ENCODE measurements at regions not wholly inside any gene's neighbourhood (a gene's known extent, or its start where the extent isn't known, plus 50 kb on each side); places are given as distances from the start of the nearest gene placed in this dataset.

- Histone ChIP-seq H3K23ac (ENCODE audit: insufficient read length) (no peak overlapping the region), H2AFZ (ENCODE audit: low read length) (no peak overlapping the region), H3K79me1 (ENCODE audit: low read depth, low read length) (no peaks in the 10 kb centered on the region), H4K5ac (ENCODE audit: insufficient read length, low read depth, low read length) (no peak overlapping the region), H3K14ac (ENCODE audit: insufficient read length) (no peak overlapping the region), H3K9me3 (ENCODE audit: insufficient read depth in 2 of 2, low read depth in 1 of 2, low read length in 1 of 2) (no peaks in the 10 kb centered on the region), H3K23me2 (ENCODE audit: low read depth, low read length) (no peaks in the 10 kb centered on the region), H2AK5ac (ENCODE audit: low read depth, low read length) (no peak overlapping the region), H3K27me3 (replicated peaks in 1 of 4; ENCODE audit: control insufficient read depth in 3 of 4, extremely low read depth in 1 of 4, insufficient read depth in 3 of 4, low read length in 3 of 4) (no peaks in the 10 kb centered on the region), H4K91ac (replicated peaks; ENCODE audit: insufficient read length, low read length) (no peak overlapping the region), H2BK12ac (ENCODE audit: low read depth, low read length) (no peak overlapping the region), H3K36me3 (ENCODE audit: control insufficient read depth in 2 of 4, insufficient read depth in 4 of 4, low read length in 3 of 4) (no peaks in the 10 kb centered on the region), H3K4me3 (ENCODE audit: extremely low read depth in 1 of 4, insufficient read depth in 2 of 4, low read depth in 3 of 4, low read length in 4 of 4) (no peak overlapping the region), H4K20me1 (replicated peaks in 1 of 2; ENCODE audit: control insufficient read depth in 1 of 2, insufficient read depth in 2 of 2, low read length in 2 of 2) (no peaks in the 10 kb centered on the region), H3K4me1 (replicated peaks in 1 of 4; ENCODE audit: control insufficient read depth in 3 of 4, insufficient read depth in 4 of 4, low read length in 3 of 4) (no peaks in the 10 kb centered on the region), H3K79me2 (ENCODE audit: control insufficient read depth in 1 of 2, insufficient read depth in 2 of 2, low read length in 2 of 2) (no peaks in the 10 kb centered on the region), H3K4ac (replicated peaks; ENCODE audit: insufficient read length, low read depth, low read length) (no peak overlapping the region), H3K18ac (ENCODE audit: extremely low read depth, low read length) (no peak overlapping the region), H2BK5ac (ENCODE audit: low read depth, low read length) (no peak overlapping the region), H4K8ac (ENCODE audit: extremely low read depth, insufficient read depth, low read length) (no peak overlapping the region), H2BK120ac (replicated peaks; ENCODE audit: low read depth, low read length) (no peak overlapping the region), H2BK15ac (ENCODE audit: low read length) (no peak overlapping the region), H3K4me2 (ENCODE audit: insufficient read depth in 1 of 2, low read depth in 2 of 2, low read length in 2 of 2) (no peak overlapping the region), H3K9ac (replicated peaks in 1 of 4; ENCODE audit: extremely low read depth in 1 of 4, low read depth in 3 of 4, low read length in 3 of 4) (no peak overlapping the region), H2BK20ac (ENCODE audit: low read length) (no peak overlapping the region), H3K27ac (ENCODE audit: low read depth, low read length) (no peak overlapping the region), H3K56ac (replicated peaks; ENCODE audit: insufficient read length, low read depth, low read length) (no peak overlapping the region)
- CTCF ChIA-PET (ENCODE audit: partially characterized antibody), result no interaction called here
- WGBS, 2 experiments (ENCODE audit: extremely low coverage in 1 of 2, insufficient coverage in 1 of 2, insufficient read length in 1 of 2, insufficient replicate concordance in 2 of 2, low coverage in 1 of 2, low lambda C conversion rate in 2 of 2, missing lambda C conversion rate in 1 of 2), result 89% methylated on average over 4 of the region's 4 CpGs; no CpG with 5 or more reads in 1 of the 2 experiments
- POLR2A ChIA-PET (ENCODE audit: partially characterized antibody), result no interaction called here
- no peak for FAIRE-seq
- no peak for DNase-seq (ENCODE audit: low read depth in 1 of 2, low spot score in 2 of 2)
- TF ChIP-seq EP300 (IDR thresholded peaks at IDR 0.05; ENCODE audit: borderline replicate concordance in 1 of 2, low read depth in 2 of 2, low read length in 2 of 2) (no peak), JUND (IDR thresholded peaks at IDR 0.05; ENCODE audit: low read length) (no peak), SP4 (IDR thresholded peaks at IDR 0.05; ENCODE audit: low read length) (no peak), ATF2 (IDR thresholded peaks at IDR 0.05; ENCODE audit: low read length) (no peak), CTBP2 (IDR thresholded peaks at IDR 0.05; ENCODE audit: borderline replicate concordance, insufficient read depth, insufficient read length, low read length) (no peak), HDAC2 (IDR thresholded peaks at IDR 0.05; ENCODE audit: borderline replicate concordance in 1 of 2, low read depth in 2 of 2, low read length in 2 of 2) (no peak), RBBP5 (IDR thresholded peaks at IDR 0.05; ENCODE audit: borderline replicate concordance, low read depth, low read length) (no peak), RNF2 (IDR thresholded peaks at IDR 0.05; ENCODE audit: borderline replicate concordance, low read depth, low read length, missing control alignments, poor library complexity, severe bottlenecking) (no peak), CBX5 (IDR thresholded peaks at IDR 0.05; ENCODE audit: low read depth, low read length) (no peak), GABPA (IDR thresholded peaks at IDR 0.05; ENCODE audit: borderline replicate concordance, insufficient read depth, low read length) (no peak), SUZ12 (IDR thresholded peaks at IDR 0.05; ENCODE audit: low read length) (no peak)
Observed at GRCh38 chr2:34660741-34661140, 1061.6 kb upstream of the FAM98A start.

Data from H1 (cell line).